ENCODE measurements at regions not wholly inside any gene's neighbourhood (a gene's known extent, or its start where the extent isn't known, plus 50 kb on each side); places are given as distances from the start of the nearest gene placed in this dataset.

GRCh38 chr14:87573591-87573990 lies 419.4 kb downstream of the GALC start:
- H4K20me1 ChIP-seq (ENCODE audit: insufficient read depth) = no peaks in the 10 kb centered on the region
- H3K9me3 ChIP-seq (ENCODE audit: low read length) = no peaks in the 10 kb centered on the region
- no peaks in the 10 kb centered on the region for H3F3A ChIP-seq (ENCODE audit: insufficient read depth, low read length, poor library complexity, severe bottlenecking)
- no peaks in the 10 kb centered on the region for H3K36me3 ChIP-seq (ENCODE audit: insufficient read depth, low read length)
- H3K27me3 ChIP-seq (ENCODE audit: insufficient read depth, low read depth, low read length) = no peaks in the 10 kb centered on the region
- H3K9me2 ChIP-seq (ENCODE audit: insufficient read depth, low read length) = no peaks in the 10 kb centered on the region
- no peak overlapping the region for H2AFZ ChIP-seq (ENCODE audit: low read depth, low read length)
- no peak overlapping the region for H3K4me2 ChIP-seq (ENCODE audit: low read length)
- no peak overlapping the region for H3K9ac ChIP-seq (ENCODE audit: low read length)
- no peaks in the 10 kb centered on the region for H3K79me2 ChIP-seq (replicated peaks; ENCODE audit: insufficient read depth, low read length)
- H3K4me3 ChIP-seq (ENCODE audit: low read length) = no peak overlapping the region
- TF ChIP-seq MXI1 (conservative IDR thresholded peaks at IDR 0.05; ENCODE audit: poor library complexity, severe bottlenecking) (no peak), EZH2 (IDR thresholded peaks at IDR 0.05; ENCODE audit: borderline replicate concordance, insufficient read depth, low read length, poor library complexity, severe bottlenecking) (no peak)
- H3K27ac ChIP-seq (ENCODE audit: low read length) = no peak overlapping the region

GRCh38 chr14:87567618-87568295 lies 425.2 kb downstream of the GALC start:
- no peaks in the 10 kb centered on the region for H3K36me3 ChIP-seq (ENCODE audit: insufficient read depth, low read length)
- TF ChIP-seq RAD21 (conservative IDR thresholded peaks at IDR 0.05) = no peak
- TF ChIP-seq REST (IDR thresholded peaks at IDR 0.05; ENCODE audit: borderline replicate concordance) = no peak
- TF ChIP-seq EP300 (conservative IDR thresholded peaks at IDR 0.05; ENCODE audit: poor library complexity, severe bottlenecking) = no peak
- no peak for TF ChIP-seq POLR2AphosphoS5 (IDR thresholded peaks at IDR 0.05)
- TF ChIP-seq CTCF (IDR thresholded peaks at IDR 0.05; ENCODE audit: poor library complexity, severe bottlenecking) = no peak
- no peak for TF ChIP-seq EZH2 (IDR thresholded peaks at IDR 0.05; ENCODE audit: borderline replicate concordance, insufficient read depth, low read length, poor library complexity, severe bottlenecking)
- no peak for TF ChIP-seq MXI1 (conservative IDR thresholded peaks at IDR 0.05; ENCODE audit: poor library complexity, severe bottlenecking)
- TF ChIP-seq TAF1 (IDR thresholded peaks at IDR 0.05; ENCODE audit: low read depth) = no peak
- TF ChIP-seq SMC3 (conservative IDR thresholded peaks at IDR 0.05; ENCODE audit: poor library complexity) = no peak
- no peaks in the 10 kb centered on the region for H3K79me2 ChIP-seq (replicated peaks; ENCODE audit: insufficient read depth, low read length)
- H3K9me3 ChIP-seq (ENCODE audit: low read length) = no peaks in the 10 kb centered on the region
- no peak overlapping the region for H3K4me2 ChIP-seq (ENCODE audit: low read length)
- no peaks in the 10 kb centered on the region for H4K20me1 ChIP-seq (ENCODE audit: insufficient read depth)
- no peak overlapping the region for H3K9ac ChIP-seq (ENCODE audit: low read length)
- no peak overlapping the region for H2AFZ ChIP-seq (ENCODE audit: low read depth, low read length)
- no peak overlapping the region for H3K27ac ChIP-seq (ENCODE audit: low read length)
- no peaks in the 10 kb centered on the region for H3K9me2 ChIP-seq (ENCODE audit: insufficient read depth, low read length)
- H3K27me3 ChIP-seq (ENCODE audit: insufficient read depth, low read depth, low read length) = no peaks in the 10 kb centered on the region
- H3F3A ChIP-seq (ENCODE audit: insufficient read depth, low read length, poor library complexity, severe bottlenecking) = no peaks in the 10 kb centered on the region
- H3K4me3 ChIP-seq (ENCODE audit: low read length) = no peak overlapping the region
